ENCODE measurements at regions not wholly inside any gene's neighbourhood (a gene's known extent, or its start where the extent isn't known, plus 50 kb on each side); places are given as distances from the start of the nearest gene placed in this dataset.

GRCh38 chrX:10818651-10819050 lies 198.3 kb upstream of the MID1 start:
- H3K27ac ChIP-seq (ENCODE audit: low read length) = no peak overlapping the region
- no peaks in the 10 kb centered on the region for H3K9me3 ChIP-seq (replicated peaks; ENCODE audit: insufficient read depth, low read length)
- H3K4me3 ChIP-seq (ENCODE audit: low read length) = no peak overlapping the region
- no peaks in the 10 kb centered on the region for H3K27me3 ChIP-seq (replicated peaks; ENCODE audit: insufficient read depth, low read length)
- no peak for DNase-seq
- no peaks in the 10 kb centered on the region for H3K9me2 ChIP-seq (replicated peaks; ENCODE audit: insufficient read depth, low read length)
- H3K36me3 ChIP-seq (replicated peaks; ENCODE audit: insufficient read depth, low read length) = no peaks in the 10 kb centered on the region
- no peaks in the 10 kb centered on the region for H3K79me2 ChIP-seq (ENCODE audit: low read length)
- H4K20me1 ChIP-seq (ENCODE audit: insufficient read depth, low read length) = no peaks in the 10 kb centered on the region
- no peak overlapping the region for H3K4me2 ChIP-seq (ENCODE audit: low read depth, low read length)
- no peaks in the 10 kb centered on the region for H3F3A ChIP-seq (ENCODE audit: insufficient read depth, low read length)
- H3K9ac ChIP-seq (ENCODE audit: low read length) = no peak overlapping the region
- TF ChIP-seq, protein P1, sequence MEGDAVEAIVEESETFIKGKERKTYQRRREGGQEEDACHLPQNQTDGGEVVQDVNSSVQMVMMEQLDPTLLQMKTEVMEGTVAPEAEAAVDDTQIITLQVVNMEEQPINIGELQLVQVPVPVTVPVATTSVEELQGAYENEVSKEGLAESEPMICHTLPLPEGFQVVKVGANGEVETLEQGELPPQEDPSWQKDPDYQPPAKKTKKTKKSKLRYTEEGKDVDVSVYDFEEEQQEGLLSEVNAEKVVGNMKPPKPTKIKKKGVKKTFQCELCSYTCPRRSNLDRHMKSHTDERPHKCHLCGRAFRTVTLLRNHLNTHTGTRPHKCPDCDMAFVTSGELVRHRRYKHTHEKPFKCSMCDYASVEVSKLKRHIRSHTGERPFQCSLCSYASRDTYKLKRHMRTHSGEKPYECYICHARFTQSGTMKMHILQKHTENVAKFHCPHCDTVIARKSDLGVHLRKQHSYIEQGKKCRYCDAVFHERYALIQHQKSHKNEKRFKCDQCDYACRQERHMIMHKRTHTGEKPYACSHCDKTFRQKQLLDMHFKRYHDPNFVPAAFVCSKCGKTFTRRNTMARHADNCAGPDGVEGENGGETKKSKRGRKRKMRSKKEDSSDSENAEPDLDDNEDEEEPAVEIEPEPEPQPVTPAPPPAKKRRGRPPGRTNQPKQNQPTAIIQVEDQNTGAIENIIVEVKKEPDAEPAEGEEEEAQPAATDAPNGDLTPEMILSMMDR (IDR thresholded peaks at IDR 0.05; ENCODE audit: low read length) = no peak
- TF ChIP-seq EZH2 (optimal IDR thresholded peaks at IDR 0.05; ENCODE audit: low read depth, low read length) (no peak), EZH2phosphoT487 (IDR thresholded peaks at IDR 0.05; ENCODE audit: low read length) (no peak)
- H3K4me1 ChIP-seq (ENCODE audit: low read length) = no peaks in the 10 kb centered on the region
- H2AFZ ChIP-seq (ENCODE audit: low read length) = no peak overlapping the region

GRCh38 chrX:10819973-10820372 lies 199.6 kb upstream of the MID1 start:
- TF ChIP-seq EZH2 (optimal IDR thresholded peaks at IDR 0.05; ENCODE audit: low read depth, low read length) (no peak), EZH2phosphoT487 (IDR thresholded peaks at IDR 0.05; ENCODE audit: low read length) (no peak)
- TF ChIP-seq, protein P1 (IDR thresholded peaks at IDR 0.05; ENCODE audit: low read length) = no peak
- Histone ChIP-seq H3K9me3 (replicated peaks; ENCODE audit: insufficient read depth, low read length) (no peaks in the 10 kb centered on the region), H3K27ac (ENCODE audit: low read length) (no peak overlapping the region), H3K9me2 (replicated peaks; ENCODE audit: insufficient read depth, low read length) (no peaks in the 10 kb centered on the region), H3F3A (ENCODE audit: insufficient read depth, low read length) (no peaks in the 10 kb centered on the region), H3K79me2 (ENCODE audit: low read length) (no peaks in the 10 kb centered on the region), H2AFZ (ENCODE audit: low read length) (no peak overlapping the region), H3K4me3 (ENCODE audit: low read length) (no peak overlapping the region), H3K36me3 (replicated peaks; ENCODE audit: insufficient read depth, low read length) (no peaks in the 10 kb centered on the region), H3K4me2 (ENCODE audit: low read depth, low read length) (no peak overlapping the region), H3K9ac (ENCODE audit: low read length) (no peak overlapping the region), H4K20me1 (ENCODE audit: insufficient read depth, low read length) (no peaks in the 10 kb centered on the region), H3K27me3 (replicated peaks; ENCODE audit: insufficient read depth, low read length) (no peaks in the 10 kb centered on the region), H3K4me1 (ENCODE audit: low read length) (no peaks in the 10 kb centered on the region)
- no peak for DNase-seq

GRCh38 chrX:10821293-10821692 lies 200.9 kb upstream of the MID1 start:
- no peak for DNase-seq
- H3K79me2 ChIP-seq (ENCODE audit: low read length) = no peaks in the 10 kb centered on the region
- H4K20me1 ChIP-seq (ENCODE audit: insufficient read depth, low read length) = no peaks in the 10 kb centered on the region
- H3K27ac ChIP-seq (ENCODE audit: low read length) = no peak overlapping the region
- no peak overlapping the region for H2AFZ ChIP-seq (ENCODE audit: low read length)
- TF ChIP-seq, protein P1 (IDR thresholded peaks at IDR 0.05; ENCODE audit: low read length) = no peak
- TF ChIP-seq EZH2phosphoT487 (IDR thresholded peaks at IDR 0.05; ENCODE audit: low read length) = no peak
- TF ChIP-seq EZH2 (optimal IDR thresholded peaks at IDR 0.05; ENCODE audit: low read depth, low read length) = no peak
- no peaks in the 10 kb centered on the region for H3K27me3 ChIP-seq (replicated peaks; ENCODE audit: insufficient read depth, low read length)
- H3F3A ChIP-seq (ENCODE audit: insufficient read depth, low read length) = no peaks in the 10 kb centered on the region
- H3K9me3 ChIP-seq (replicated peaks; ENCODE audit: insufficient read depth, low read length) = no peaks in the 10 kb centered on the region
- no peaks in the 10 kb centered on the region for H3K9me2 ChIP-seq (replicated peaks; ENCODE audit: insufficient read depth, low read length)
- no peaks in the 10 kb centered on the region for H3K36me3 ChIP-seq (replicated peaks; ENCODE audit: insufficient read depth, low read length)
- no peaks in the 10 kb centered on the region for H3K4me1 ChIP-seq (ENCODE audit: low read length)
- no peak overlapping the region for H3K4me2 ChIP-seq (ENCODE audit: low read depth, low read length)
- no peak overlapping the region for H3K9ac ChIP-seq (ENCODE audit: low read length)
- H3K4me3 ChIP-seq (ENCODE audit: low read length) = no peak overlapping the region
